NCI-H2196 (cell line): ENCODE measurements at regions not wholly inside any gene's neighbourhood (a gene's known extent, or its start where the extent isn't known, plus 50 kb on each side); places are given as distances from the start of the nearest gene placed in this dataset.
"Not testable (repeated sequence)": the region's sequence is repeated elsewhere in the genome, so short reads cannot be mapped to it uniquely, and the experiment has no call there.

Experiments used
- DNase-seq: peaks from one replicate; lab custom pipeline; 2025; ENCODE audit not compliant: unreplicated experiment; lab: John Stamatoyannopoulos, UW

GRCh38 chr3:192024751-192025150, 563.8 kb downstream of the PYDC2 start:
- DNase-seq = no peak

GRCh38 chr3:192026661-192027060, 565.7 kb downstream of the PYDC2 start:
- no peak for DNase-seq

- DNase-seq = no peak
Measured at GRCh38 chr3:192031941-192032340, 571.0 kb downstream of the PYDC2 start.

GRCh38 chr3:192033246-192033645, 572.3 kb downstream of the PYDC2 start:
- DNase-seq = no peak

GRCh38 chr3:192038726-192039125, 577.8 kb downstream of the PYDC2 start:
- no peak for DNase-seq

- DNase-seq = no peak
Measured at GRCh38 chr3:192039593-192039992, 578.6 kb downstream of the PYDC2 start.

GRCh38 chr3:192040282-192041043, 579.5 kb downstream of the PYDC2 start:
- no peak for DNase-seq

GRCh38 chr3:192042116-192042515, 581.2 kb downstream of the PYDC2 start:
- DNase-seq = no peak

GRCh38 chr3:192054881-192055280, 593.9 kb downstream of the PYDC2 start:
- no peak for DNase-seq

GRCh38 chr3:192055946-192056345, 595.0 kb downstream of the PYDC2 start:
- no peak for DNase-seq

- no peak for DNase-seq
Measured at GRCh38 chr3:192057261-192057660, 596.3 kb downstream of the PYDC2 start.

- peak; percentile 83 for DNase-seq
Measured at GRCh38 chr3:192060160-192060781, 599.3 kb downstream of the PYDC2 start.

GRCh38 chr3:192061426-192061825, 600.5 kb downstream of the PYDC2 start:
- DNase-seq = no peak

- no peak for DNase-seq
Measured at GRCh38 chr3:192062186-192062585, 601.2 kb downstream of the PYDC2 start.

GRCh38 chr3:192063570-192063969, 602.6 kb downstream of the PYDC2 start:
- no peak for DNase-seq

GRCh38 chr3:192064959-192065358, 604.0 kb downstream of the PYDC2 start:
- DNase-seq = no peak

- DNase-seq = not testable (repeated sequence)
Measured at GRCh38 chr3:192066253-192066652, 605.3 kb downstream of the PYDC2 start.

GRCh38 chr3:192068464-192069254, 607.7 kb downstream of the PYDC2 start:
- DNase-seq = no peak

- no peak for DNase-seq
Measured at GRCh38 chr3:192077795-192078497, 617.0 kb downstream of the PYDC2 start.

GRCh38 chr3:192079098-192079497, 618.1 kb downstream of the PYDC2 start:
- DNase-seq = peak; percentile 85

GRCh38 chr3:192080336-192080735, 619.4 kb downstream of the PYDC2 start:
- no peak for DNase-seq
